Cardiac fibroblast (primary cell): ENCODE measurements at regions not wholly inside any gene's neighbourhood (a gene's known extent, or its start where the extent isn't known, plus 50 kb on each side); places are given as distances from the start of the nearest gene placed in this dataset.

Experiments
- DNase-seq, 2 donors: peaks; one replicate each; pipeline versions ENCODE4 v3.0.0 to v3.0.0-alpha.2; 2010; ENCODE audit warnings: low read depth in 2 of 2
- H3K4me3 ChIP-seq, 2 donors: replicated peaks in 1 of 2; 1 replicate in 1 of 2; 2 replicates in 1 of 2; pipeline ENCODE4 v1.5.1; 2011; ENCODE audit warnings: low read depth in 2 of 2, low read length in 2 of 2, mild to moderate bottlenecking in 2 of 2, moderate library complexity in 1 of 2
- TF ChIP-seq, protein P1 (sequence below): IDR thresholded peaks from one replicate; pipeline ENCODE4 v1.5.1; 2011; ENCODE audit warnings: low read depth, mild to moderate bottlenecking, low read length, inconsistent platforms

DNA sequence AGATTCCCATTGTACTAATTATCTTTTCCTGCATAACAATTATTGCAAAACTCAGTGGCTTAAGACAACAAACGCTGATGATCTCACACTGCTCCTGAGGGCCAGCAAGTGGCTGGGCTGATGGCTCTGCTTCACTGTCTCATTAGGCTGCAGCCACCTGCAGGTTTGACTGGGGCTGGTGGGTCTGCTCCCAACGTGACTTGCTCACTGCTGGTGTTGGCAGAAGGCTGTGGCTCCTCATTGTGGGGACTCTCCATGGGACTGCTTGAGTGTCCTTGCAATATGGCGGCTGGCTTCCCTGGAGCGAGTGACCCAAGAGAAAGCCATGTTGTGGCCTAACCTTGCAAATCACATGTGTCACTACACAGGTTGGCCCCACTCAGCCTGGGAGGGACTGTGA, 71.1 kb downstream of the PLXNA1 start:
- H3K4me3 ChIP-seq: no peak overlapping the region
- TF ChIP-seq, protein P1, sequence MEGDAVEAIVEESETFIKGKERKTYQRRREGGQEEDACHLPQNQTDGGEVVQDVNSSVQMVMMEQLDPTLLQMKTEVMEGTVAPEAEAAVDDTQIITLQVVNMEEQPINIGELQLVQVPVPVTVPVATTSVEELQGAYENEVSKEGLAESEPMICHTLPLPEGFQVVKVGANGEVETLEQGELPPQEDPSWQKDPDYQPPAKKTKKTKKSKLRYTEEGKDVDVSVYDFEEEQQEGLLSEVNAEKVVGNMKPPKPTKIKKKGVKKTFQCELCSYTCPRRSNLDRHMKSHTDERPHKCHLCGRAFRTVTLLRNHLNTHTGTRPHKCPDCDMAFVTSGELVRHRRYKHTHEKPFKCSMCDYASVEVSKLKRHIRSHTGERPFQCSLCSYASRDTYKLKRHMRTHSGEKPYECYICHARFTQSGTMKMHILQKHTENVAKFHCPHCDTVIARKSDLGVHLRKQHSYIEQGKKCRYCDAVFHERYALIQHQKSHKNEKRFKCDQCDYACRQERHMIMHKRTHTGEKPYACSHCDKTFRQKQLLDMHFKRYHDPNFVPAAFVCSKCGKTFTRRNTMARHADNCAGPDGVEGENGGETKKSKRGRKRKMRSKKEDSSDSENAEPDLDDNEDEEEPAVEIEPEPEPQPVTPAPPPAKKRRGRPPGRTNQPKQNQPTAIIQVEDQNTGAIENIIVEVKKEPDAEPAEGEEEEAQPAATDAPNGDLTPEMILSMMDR: no peak
- DNase-seq: no peak

DNA sequence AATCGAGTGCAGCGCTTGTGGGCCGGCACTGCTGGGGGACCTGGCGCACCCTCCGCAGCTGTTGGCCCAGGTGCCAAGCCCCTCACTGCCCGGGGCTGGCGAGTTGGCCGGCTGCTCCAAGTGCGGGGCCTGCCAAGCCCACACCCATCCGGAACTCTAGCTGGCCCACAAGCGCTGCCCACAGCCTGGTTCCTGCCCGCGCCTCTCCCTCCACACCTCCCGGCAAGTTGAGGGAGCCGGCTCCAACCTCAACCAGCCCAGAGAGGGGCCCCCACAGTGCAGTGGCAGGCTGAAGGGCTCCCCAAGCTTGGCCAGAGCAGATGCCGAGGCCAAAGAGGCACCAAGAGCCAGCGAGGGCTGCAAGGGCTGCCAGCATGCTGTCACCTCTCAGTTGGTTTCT, 73.4 kb downstream of the PLXNA1 start:
- no peak for DNase-seq
- TF ChIP-seq, protein P1: no peak
- H3K4me3 ChIP-seq: no peak overlapping the region

DNA sequence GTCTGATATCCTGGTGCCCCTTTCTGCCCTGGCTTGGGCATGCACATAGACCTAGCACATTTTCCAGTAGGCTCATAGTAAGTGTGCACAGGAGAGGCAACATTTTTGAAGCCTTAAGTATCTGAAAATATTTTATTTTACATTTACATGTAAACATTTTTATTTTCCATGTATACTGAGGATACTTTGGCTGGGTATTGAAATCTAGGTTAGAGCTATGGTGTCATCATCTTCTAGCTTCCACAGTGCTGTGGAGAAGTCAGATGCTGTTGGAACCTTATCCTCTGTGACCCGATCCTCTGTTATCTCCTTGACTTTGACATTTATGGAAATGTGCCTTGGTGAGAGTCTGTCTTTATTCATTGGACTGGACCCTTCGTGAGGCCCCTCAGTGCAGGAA, 74.1 kb downstream of the PLXNA1 start:
- TF ChIP-seq, protein P1: no peak
- no peak overlapping the region for H3K4me3 ChIP-seq
- no peak for DNase-seq

DNA sequence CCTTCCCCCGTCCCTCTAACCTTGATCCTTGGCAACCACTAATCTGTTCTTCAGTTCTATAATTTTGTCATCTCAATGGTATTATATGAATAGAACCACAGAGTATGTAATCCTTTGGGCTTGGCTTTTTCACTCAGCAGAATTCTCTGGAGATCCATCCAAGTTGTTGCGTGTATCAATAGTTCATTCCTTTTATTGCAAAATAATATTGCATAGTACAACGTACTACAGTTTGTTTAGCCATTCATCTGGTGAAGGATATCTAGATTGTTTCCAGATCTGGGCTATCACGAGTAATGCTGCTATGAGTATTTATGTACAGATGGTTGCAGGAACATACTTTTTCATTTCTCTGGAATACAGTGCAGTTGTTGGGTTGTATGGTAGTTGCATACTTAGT, 76.2 kb downstream of the PLXNA1 start:
- TF ChIP-seq, protein P1: no peak
- no peak overlapping the region for H3K4me3 ChIP-seq
- DNase-seq: no peak

DNA sequence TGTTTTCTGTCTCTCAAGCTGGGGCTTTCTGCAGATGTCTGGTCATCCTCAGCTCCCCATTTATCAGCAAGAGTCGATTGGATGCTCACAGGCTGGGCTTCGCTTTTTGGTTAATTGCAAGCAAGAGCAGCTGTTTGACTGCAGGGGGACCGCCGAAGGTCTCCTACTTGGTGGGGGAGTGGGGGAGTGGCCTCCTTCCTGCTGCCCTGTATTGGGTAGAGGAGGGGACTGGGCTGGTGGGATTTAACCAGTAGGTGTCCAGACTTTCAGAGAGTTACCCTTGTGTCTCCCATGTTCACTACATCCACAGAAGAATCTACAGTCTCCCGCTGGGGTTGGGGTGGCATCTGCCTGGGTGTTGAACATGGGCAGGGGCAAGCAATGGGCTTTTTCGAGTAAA, 78.7 kb downstream of the PLXNA1 start:
- DNase-seq: no peak
- TF ChIP-seq, protein P1: no peak
- H3K4me3 ChIP-seq: no peak overlapping the region

DNA sequence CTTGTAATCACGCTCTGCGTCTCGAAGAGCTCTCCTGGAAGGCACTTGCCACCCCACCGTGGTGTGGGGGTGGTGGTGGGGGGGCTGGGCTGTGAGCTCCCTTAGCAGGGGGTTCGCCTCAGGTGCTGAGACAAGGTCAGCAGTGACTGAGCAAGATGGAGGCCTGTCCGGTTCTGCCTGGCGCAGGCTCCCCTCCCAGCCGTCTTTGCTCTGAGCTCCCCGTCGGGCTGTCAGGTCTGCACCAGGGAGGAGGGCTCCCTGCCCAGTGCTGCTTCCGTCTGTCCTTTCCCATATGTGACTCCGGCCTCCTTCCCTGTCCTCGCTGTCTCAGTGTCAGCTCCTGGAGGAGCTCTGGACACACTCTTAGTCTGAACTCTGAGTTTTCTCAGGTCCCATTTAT, 80.0 kb downstream of the PLXNA1 start:
- H3K4me3 ChIP-seq: no peak overlapping the region
- TF ChIP-seq, protein P1: no peak
- DNase-seq: no peak

DNA sequence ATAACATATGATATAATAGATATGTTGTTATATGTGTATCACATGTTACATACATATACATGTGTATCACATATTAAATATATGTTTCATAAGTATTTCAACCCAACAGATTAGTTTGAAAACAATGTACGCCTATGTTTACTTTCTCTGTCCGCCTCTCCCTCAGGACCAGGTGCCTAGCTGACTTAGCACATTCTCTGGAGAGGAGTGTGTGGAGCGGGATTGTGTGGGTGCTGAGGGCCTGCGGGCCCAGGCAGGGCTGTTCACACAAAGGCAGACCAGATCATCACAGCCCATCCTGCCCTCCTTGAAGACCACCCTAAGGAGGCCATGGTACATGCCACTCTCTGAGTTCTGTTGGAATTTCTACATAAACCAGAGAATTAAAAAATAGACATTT, 81.0 kb downstream of the PLXNA1 start:
- no peak overlapping the region for H3K4me3 ChIP-seq
- TF ChIP-seq, protein P1: no peak
- DNase-seq: no peak
